B cell (primary cell): ENCODE measurements at regions not wholly inside any gene's neighbourhood (a gene's known extent, or its start where the extent isn't known, plus 50 kb on each side); places are given as distances from the start of the nearest gene placed in this dataset.

Experiments
- CTCF ChIP-seq: fragments of 200-600 bp; IDR thresholded peaks from one replicate; pipeline ENCODE4 v1.8.0; 2022; ENCODE audit warnings: antibody characterized with exemption, mild to moderate bottlenecking
- EZH2 ChIP-seq: IDR thresholded peaks from 2 replicates; pipeline ENCODE4 v1.6.1; 2012; ENCODE audit warnings: borderline replicate concordance, low read depth, mild to moderate bottlenecking, moderate library complexity, low read length; ENCODE audit not compliant: insufficient read depth, poor library complexity, severe bottlenecking

GRCh38 chr13:31069808-31070534 is 91.7 kb downstream of the HSPH1 start:
- TF ChIP-seq CTCF (no peak), EZH2 (no peak)
